Fibroblast of skin of left quadriceps (primary cell): ENCODE measurements at regions not wholly inside any gene's neighbourhood (a gene's known extent, or its start where the extent isn't known, plus 50 kb on each side); places are given as distances from the start of the nearest gene placed in this dataset.
A peak's percentile ranks its signal among the peaks of the same experiment; 100 is the strongest.
"Not testable (repeated sequence)": the region's sequence is repeated elsewhere in the genome, so short reads cannot be mapped to it uniquely, and the experiment has no call there.

Experiments used
- DNase-seq, 2 experiments: peaks; one replicate each; pipeline ENCODE4 v3.0.0-alpha.2; 2013; ENCODE audit warnings: low read depth in 2 of 2

DNA sequence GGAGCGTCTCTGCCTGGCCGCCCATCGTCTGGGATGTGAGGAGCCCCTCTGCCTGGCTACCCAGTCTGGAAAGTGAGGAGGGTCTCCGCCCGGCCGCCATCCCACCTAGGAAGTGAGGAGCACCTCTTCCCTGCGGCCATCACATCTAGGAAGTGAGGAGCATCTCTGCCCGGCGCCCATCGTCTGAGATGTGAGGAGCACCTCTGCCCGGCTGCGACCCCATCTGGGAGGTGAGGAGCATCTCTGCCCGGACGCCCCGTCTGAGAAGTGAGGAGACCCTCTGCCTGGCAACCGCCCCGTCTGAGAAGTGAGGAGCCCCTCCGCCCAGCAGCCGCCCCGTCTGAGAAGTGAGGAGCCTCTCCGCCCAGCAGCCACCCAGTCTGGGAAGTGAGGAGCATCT lies 84.5 kb downstream of the IDS start:
- not testable (repeated sequence) for DNase-seq

DNA sequence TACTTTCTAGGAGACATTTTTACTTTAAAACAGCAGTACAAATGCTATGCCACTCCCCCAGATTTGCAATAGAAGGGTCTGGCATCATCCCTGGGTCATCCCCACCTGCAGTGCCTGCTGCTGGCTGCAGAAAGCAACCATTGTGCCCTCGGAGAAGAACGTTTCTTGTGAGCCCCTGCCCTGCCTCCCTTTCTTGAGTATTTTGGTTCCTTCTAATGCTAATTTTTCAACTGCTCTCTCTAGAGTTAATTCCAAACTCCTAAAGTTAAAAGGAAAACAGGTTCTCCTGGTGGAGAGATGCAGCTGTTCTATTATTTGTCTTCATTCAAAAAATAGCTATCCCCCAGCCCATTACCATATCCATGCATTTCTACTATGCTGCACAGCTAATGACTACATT lies 107.1 kb downstream of the IDS start:
- DNase-seq, result no peak

DNA sequence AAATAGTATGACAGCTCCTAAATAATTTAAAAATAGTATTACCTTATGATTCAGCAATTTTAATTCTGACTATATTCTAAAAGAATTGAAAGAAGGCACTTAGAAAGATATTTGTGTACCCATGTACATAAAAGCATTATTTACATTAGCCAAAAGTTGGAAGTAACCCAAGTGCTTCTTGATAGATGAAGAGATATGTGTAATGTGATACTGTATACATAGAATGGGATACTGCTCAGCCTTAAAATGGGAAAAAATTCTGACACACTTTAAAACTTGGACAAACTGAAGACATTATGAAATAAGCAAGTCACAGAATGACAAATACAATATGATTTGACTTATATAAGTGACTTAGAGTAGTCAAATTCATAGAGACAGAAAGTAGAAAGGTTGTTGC lies 112.2 kb downstream of the IDS start:
- DNase-seq, result no peak

DNA sequence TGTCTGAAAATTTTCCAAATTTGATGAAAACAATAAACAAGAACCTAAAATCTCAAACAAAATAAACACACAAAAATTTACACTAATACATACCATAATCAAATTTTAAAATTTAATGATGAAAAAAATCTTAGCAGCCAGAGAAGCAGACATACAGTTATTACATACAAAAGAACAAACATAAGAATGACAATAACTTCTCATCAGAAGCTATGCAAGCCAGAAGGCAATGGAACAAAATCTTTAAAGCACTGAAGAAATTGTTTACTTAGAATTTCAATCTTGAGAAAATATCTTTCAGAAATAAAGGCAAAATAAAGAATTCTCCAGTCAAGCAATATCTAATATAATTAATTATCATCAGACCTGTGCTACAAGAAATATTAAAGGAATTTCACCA lies 121.3 kb downstream of the IDS start:
- DNase-seq, result no peak

DNA sequence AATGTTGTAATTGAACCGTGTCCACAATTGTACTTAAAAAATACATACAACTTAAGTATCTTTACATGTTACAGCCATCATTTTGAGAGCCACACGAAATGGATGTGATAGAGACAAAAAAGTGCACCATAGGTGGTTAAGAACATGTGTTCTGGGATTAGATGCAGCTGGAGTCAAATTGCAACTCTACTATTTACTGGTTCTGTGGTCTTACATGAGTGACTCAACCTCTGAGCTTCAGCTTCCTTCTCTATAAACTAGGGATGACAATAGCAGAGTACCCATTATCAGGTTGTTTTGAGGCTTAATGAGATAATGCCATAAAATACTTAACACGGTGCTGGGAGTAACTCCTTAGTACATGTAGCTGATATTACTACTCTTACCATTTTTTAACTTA lies 130.4 kb downstream of the IDS start:
- no peak for DNase-seq

DNA sequence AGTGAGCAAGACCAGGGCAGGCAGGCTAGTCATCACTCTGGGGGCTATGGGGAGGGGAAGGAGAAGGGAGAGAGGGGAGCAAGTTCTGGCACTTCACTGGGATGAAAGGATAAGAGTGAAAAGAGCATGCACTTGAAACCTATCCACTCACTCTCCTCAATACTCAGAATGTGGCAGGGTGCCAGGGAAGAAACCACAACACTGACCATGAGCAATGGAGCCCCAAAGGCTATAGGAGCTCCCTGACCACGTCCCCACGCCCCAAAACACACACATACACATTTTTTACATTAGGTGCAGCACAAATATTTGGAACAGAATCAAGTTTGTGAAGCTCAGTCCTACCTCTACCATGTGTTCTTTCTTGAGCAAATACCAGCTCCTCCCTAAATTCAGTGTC lies 132.2 kb downstream of the IDS start:
- no peak for DNase-seq

DNA sequence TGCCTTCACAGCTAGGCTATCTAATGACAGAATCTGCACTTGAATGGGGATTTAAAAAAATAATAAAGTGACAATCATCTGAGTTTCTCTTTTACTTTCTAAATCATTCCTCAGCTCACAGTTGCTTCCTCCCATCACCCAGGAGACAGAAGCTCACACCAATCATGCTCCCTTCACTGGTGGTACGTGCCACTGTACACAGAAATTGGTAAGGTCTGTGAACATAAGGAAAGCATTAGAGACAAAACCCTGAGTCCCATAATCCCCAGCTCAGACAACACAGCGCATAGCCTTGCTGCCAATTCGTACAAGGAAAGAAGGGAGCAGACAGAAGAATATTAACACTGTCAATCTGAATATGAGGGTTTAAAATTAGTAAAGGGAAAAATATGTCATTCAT lies 133.1 kb downstream of the IDS start:
- DNase-seq, result peak; percentile 53 to 56

DNA sequence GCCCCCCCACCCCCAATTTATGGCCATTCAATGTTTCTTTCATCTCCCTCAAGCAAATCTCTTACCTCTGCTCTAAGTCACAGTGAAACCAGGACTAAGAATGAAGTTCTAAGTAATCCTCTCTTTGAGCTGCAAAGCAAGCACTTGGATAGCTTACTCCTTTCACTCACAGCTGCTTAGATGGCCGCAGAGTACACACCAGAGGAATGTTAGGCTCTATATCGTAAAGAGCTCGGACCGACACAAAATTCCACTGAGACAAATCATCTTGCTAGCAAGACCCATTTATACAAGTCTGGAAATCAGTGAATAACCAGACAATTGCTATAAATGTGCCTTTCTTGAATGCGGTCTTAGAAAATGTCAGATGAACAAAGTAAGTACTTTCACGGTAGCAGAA lies 135.0 kb downstream of the IDS start:
- DNase-seq, result no peak

DNA sequence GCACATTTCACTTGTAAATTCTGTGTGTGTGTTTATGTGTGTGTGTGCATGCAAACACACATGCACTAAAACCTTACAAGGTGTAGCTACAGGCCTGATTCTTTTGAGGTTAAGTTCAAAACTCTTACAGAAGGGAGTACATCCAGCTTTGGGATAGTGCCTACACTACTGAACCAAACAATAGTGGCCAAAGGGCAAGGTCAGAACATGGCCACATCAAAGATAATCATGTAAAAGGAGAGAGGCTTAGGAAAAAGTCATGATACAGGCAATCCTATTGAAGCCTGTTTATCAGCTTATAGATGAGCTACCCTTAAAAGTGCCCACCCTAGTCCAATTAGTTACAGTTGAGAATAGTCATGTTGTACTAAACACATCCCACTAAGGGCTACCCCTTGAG lies 139.6 kb downstream of the IDS start:
- no peak for DNase-seq

DNA sequence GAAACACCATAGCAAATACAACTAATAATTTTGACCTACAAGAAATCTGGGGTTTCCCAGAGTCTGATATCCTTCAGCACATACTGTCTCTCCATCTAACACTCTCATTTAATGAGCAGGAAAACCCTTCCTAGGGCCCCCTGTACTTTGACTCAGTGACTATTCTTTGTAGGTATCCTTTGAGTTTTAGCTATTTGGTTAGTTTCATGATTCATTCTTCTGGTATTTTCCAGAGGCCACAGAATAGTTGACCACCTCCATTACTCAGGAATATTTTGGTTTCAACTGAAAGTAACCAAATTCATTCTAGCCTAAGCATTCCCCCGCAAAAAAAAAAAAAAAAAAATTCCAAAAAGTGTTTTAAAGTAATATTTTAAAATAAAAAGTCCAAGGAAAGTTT lies 140.0 kb downstream of the IDS start:
- peak in 1 of 2 experiments; percentile 43 for DNase-seq

DNA sequence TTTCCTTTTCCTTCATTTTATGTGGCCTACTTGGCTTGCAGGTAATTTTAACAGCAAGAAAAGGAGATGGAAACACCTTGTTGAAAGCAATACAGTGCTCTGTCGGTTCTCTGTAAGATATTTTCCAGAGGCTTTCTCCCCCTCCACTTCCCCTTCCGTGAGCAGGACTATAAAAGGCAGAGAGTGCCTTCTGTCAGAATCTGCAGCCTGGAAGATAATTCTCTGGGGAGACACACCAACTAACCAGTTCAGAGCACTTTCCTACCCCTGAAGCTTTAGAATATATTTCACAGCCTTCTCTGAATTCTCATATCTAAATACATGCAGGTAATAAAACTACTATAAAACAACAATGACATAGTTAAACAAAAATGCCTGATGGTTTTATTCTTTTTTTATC lies 141.1 kb downstream of the IDS start:
- DNase-seq, result no peak

DNA sequence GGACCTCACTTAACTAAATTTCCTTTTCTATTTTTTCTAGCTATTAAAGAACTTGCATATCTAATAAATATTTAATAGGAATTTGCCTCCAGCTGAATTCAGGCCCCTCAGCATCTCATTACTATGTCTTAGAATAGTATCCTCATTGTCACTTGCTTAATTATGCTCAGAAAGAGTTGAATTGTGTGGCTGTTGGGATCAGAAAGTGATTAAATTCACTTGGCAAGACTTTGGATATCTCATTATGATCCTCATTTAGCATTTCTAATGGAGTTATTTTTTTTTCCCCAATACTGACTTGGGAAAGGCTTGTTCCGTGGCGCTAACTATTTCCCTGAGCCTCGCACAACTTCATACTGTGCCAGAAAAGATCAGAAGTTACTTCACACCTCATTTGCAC lies 158.8 kb downstream of the IDS start:
- DNase-seq, result no peak

DNA sequence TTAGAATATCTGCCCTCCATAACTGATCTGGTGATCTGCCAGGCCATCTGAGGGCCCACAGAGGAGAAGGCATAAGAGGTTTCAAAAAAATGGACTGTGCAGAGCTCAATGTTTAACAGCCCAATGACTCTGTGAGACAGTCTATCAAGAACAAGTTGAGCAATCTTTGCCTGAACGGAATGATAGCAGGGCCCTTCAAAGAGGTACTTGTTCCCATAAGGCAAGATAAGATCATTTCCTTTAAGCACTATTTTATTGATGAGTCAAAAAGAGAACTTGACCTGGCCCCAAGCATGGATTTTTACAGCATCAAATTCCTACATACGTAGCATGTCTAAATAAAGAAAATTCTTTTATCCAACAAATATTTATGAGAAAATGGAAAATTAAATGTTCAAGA lies 182.8 kb downstream of the IDS start:
- no peak for DNase-seq

DNA sequence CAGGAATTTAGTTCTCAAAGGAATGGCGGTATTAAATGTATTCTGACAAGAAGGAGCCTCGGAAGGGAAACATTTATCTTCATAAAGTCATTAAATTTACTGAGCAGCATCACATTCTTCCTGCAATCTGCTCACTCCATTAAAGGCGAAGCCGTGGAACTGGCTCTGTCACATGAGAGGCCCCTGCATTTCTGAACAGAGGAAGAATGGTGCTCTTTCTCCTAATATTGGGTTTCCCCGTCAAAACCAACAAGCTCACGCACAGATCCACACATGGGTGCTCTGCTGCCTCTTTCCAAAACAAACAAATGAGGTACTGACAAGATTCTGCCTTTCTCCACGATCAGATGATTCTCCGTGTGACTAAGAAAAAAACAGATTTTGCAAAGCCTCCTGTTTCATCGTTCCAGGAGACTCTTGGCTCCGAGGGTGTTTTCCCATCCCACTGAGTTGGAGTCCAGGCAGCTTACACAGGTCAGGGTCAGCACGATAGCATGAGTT lies 191.2 kb downstream of the IDS start:
- DNase-seq, result peak; percentile 20

DNA sequence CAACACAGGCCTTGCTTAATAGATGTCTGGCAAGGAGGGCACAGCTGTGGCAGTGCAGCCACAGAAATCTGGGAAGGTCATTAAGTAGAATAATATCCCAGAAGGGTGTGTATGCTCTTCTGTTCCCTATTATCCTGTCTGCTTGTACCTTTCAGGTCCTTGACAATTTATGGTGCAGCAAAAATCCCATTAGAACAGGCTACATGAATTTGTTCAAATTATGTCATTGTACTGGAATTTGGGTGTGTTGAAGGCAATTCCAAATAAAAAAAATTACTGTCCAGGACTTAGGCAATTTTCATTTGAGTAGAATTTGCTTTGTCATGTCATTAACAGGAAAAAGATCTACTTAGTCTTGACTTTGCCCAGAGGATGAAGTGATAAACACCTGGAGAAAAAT lies 192.1 kb downstream of the IDS start:
- no peak for DNase-seq

DNA sequence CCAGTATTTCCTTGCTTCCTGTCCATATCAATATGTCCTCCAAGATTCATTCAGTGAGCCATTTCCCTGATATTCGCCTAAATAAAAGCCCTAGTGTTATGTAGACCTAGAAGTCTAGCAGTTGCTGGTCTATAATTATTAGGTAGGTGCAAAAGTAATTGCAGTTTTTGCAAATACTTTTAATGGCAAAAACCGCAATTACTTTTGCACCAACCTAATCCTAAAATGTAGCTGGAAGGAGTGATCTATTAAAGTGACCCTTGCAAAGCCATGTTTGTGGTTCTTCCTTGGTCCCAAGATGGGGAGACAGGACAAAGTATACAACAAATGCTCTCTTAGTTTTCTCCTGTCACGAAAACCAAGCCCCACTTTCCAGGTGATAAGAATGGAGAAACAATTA lies 193.0 kb downstream of the IDS start:
- DNase-seq, result no peak

DNA sequence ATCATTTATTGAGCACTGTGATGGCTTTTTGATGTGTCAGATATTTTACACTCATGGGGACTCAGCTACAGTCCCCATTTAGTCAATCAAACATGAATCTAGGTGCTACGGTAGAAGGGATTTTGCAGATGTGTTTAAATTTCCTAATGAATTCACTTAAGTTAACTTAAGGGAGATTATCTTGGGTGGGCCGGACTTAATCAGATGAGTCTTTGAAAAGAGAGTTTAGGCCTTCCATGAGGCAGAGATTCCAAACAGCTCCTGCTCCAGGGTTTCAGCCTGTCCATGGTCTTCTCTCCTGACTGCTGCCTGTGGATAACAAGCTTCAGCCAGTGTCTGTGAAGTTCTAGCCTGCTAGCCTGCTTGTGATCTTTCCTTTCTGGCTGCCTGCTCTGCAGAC lies 202.4 kb downstream of the IDS start:
- DNase-seq, result no peak

DNA sequence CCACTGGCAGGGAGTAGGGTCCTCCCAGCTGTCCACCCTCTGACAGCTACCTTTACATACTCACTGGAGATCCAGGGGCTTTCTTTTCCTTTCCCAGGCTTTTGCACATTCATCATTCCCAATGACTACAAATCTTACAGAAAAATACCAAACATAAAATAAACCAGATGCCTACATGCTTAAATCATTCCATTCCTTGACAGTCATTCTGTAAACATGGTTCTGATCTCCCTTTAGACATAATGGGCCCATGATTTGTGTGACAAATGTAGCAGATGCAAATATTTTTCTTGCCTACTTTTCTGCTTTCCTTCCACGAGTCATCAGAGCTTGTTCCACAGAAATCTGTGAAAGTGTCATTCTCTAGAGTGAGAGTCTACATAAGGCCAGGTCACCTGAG lies 207.0 kb downstream of the IDS start:
- DNase-seq, result no peak

DNA sequence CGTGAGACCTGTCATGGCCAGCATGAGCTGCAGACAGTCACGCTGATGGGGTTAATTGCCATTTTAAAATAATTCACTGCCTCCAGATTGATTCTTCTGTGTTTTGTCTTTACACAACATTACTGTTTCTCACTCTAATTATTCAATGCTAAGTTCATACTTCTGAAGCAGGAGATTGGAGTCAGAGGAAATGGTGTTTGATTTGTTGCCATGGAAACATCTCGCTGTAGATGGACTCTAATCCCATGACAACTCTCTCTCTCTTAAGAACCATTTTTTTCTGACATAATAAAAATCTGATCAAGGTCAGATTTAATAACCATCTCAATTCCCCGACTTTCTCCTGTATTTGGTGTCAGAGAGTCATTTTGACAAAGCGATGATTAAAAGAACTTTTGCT lies 209.0 kb downstream of the IDS start:
- no peak for DNase-seq

DNA sequence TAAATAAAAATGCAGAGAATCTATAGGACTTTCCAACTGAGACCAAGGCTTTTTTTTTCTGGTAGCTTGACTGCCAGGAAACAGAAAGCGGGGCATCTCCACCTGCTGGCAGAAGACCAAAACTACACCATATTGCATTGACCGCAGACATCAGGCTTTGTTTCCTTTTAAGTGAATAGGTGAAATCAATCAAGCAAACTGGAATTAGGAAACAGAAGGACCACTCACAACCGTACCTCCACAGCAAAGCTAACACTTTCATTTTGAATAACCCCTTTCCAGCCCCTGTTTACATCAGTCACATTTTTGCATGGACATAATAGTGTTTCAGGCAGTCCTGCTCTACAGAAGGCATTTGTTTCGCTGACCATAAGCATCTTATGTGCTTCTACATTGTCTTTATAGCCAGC lies 218.2 kb downstream of the IDS start:
- DNase-seq, result peak; percentile 15 to 16

DNA sequence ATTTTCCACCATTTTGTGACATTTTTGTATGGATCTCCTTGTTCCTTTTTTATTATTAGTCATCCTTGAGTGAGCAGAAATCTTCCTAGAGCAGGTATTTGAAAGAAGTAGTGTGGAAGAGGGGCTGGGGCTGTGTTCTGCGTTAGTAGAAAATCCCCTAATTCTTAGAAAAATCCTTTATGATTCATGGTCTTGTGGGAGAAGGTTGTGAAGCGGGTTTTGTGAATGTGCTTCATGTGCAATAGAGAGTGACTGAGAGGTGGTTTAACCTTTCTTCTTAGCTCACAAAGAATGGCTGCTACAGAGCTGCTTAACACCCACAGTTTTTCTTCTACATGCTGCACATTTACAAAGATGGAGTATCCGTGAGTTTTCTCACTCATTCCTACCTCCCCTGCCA lies 220.5 kb downstream of the IDS start:
- DNase-seq, result no peak

DNA sequence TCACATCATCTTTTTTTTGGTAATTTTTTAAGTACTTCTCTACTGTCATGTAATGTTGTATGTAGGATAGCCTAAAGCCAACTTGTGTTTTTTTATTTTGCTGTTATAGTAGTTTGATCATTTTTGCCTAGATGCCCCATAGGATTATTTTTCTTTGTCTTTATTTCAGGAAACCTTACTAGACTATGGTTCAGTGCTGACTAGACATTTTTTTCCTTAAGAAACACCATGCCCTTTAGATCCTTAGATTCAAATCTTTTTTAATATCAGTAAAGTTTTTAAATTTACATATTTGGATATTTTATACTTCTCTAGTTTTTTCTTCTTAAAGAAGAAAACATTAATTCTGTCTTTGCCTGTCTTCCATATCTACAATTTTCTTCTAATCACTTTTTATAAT lies 221.3 kb downstream of the IDS start:
- DNase-seq, result no peak

DNA sequence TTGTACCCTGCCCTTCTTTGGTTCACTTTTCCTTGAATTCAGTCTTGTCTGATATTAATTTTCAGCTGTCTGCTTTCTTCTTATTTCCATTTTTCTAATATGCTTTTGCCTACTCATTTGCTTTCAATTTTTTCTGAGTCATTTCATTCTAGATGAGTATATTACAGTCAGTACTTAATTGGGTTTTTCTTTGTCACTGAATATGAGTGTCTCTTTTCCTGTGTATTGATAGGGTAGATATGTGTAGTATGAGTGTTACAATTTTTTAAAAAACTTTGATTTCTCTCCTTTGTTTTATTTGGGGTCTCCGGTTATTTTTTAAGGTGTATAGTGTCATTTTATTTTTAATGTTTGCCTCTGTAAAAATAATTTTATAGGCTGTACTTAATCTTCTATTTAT lies 222.2 kb downstream of the IDS start:
- DNase-seq, result no peak

DNA sequence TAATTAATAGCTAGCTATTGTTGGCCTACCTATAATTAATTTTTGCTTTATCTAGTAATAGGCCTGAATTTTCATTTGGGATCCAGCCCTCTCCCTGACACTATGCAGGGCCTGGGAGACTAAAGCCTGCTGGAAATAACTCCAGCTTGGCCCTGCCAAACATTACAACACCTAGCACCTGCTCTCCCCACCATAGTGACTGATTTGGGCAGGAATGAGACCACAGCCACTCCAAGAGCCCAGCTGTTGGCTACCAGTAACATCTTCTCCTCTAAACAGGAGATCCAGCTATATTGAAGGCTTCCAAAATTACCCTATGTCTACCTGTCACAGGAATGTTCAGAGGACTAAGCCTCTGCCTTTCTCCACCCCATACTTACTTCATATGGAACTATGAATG lies 225.1 kb downstream of the IDS start:
- no peak for DNase-seq

DNA sequence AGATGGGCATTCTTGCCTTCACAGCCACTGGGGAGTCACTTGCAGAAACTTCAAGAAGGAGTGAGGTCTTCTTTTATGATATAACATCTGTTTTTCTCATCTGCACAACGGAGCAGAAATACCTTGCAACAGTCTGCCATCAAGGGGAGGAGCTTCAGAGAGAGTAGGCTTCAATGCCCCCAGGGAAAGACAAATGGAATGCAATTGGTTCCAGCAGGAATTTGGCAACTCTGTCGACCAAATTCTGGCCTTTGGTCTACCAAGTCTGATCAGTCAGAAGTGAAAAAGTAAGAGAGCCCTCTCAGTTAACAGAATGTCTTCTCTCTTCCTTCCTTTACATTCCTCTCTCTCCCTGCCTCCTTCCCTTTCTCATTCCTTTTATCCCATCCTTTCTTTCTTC lies 229.3 kb downstream of the IDS start:
- DNase-seq, result no peak
